ENCODE measurements at regions not wholly inside any gene's neighbourhood (a gene's known extent, or its start where the extent isn't known, plus 50 kb on each side); places are given as distances from the start of the nearest gene placed in this dataset.

- ChIA-PET CTCF (no interaction called here), POLR2A (no interaction called here)
- no peaks in the 10 kb centered on the region for H3K36me3 ChIP-seq (ENCODE audit: control insufficient read depth, insufficient read depth, low read length)
- no peaks in the 10 kb centered on the region for H3K9me3 ChIP-seq (ENCODE audit: control insufficient read depth, insufficient read depth, low read depth, low read length)
- DNase-seq (ENCODE audit: low read depth, low spot score): no peak
- H3K4me3 ChIP-seq (ENCODE audit: low read depth in 2 of 2, low read length in 2 of 2): no peak overlapping the region
- no peaks in the 10 kb centered on the region for H3K4me1 ChIP-seq (ENCODE audit: control insufficient read depth, insufficient read depth, low read length)
- no peak overlapping the region for H3K27ac ChIP-seq (ENCODE audit: low read length)
- ATAC-seq: no peak
- no peaks in the 10 kb centered on the region for H3K27me3 ChIP-seq (ENCODE audit: control insufficient read depth, insufficient read depth, low read length)
- in situ Hi-C loops (cut with HindIII; ENCODE audit: low pct_unique_long_range_greater_than_20kb, low sequenced_read_pairs) (no loop called here), intact Hi-C loops (cut with micrococcal nuclease; ENCODE audit: unreplicated experiment) (no loop called here)
- TF ChIP-seq POLR2AphosphoS5 (IDR thresholded peaks at IDR 0.05; ENCODE audit: low read depth, low read length) (no peak), TCF7L2 (IDR thresholded peaks at IDR 0.05; ENCODE audit: low read depth, low read length) (no peak), REST (IDR thresholded peaks at IDR 0.05; ENCODE audit: insufficient read depth in 1 of 2, low read depth in 2 of 2, low read length in 1 of 2) (no peak), CTCF (IDR thresholded peaks at IDR 0.05) (no peak), SIN3A (IDR thresholded peaks at IDR 0.05; ENCODE audit: borderline replicate concordance, insufficient read depth, low read depth, low read length) (no peak)
- BruUV-seq (replicated peaks): no TSS peak
Observed at GRCh38 chr10:57874810-57875209, 392.9 kb downstream of the IPMK start.

GRCh38 chr10:57867241-57867640 is 400.5 kb downstream of the IPMK start:
- Histone ChIP-seq H3K27ac (ENCODE audit: low read length) (no peak overlapping the region), H3K9me3 (ENCODE audit: control insufficient read depth, insufficient read depth, low read depth, low read length) (no peaks in the 10 kb centered on the region), H3K36me3 (ENCODE audit: control insufficient read depth, insufficient read depth, low read length) (no peaks in the 10 kb centered on the region), H3K4me3 (ENCODE audit: low read depth in 2 of 2, low read length in 2 of 2) (no peak overlapping the region), H3K4me1 (ENCODE audit: control insufficient read depth, insufficient read depth, low read length) (no peaks in the 10 kb centered on the region), H3K27me3 (ENCODE audit: control insufficient read depth, insufficient read depth, low read length) (no peaks in the 10 kb centered on the region)
- DNase-seq (ENCODE audit: low read depth, low spot score) (no peak), ATAC-seq (no peak)
- POLR2A ChIA-PET: no interaction called here
- intact Hi-C loops (cut with micrococcal nuclease; ENCODE audit: unreplicated experiment) (loop anchor here (10.0 kb wide), 1 partner anchor 198 kb away; no protein-coding TSS in a partner anchor), in situ Hi-C loops (cut with HindIII; ENCODE audit: low pct_unique_long_range_greater_than_20kb, low sequenced_read_pairs) (no loop called here)
- CTCF ChIA-PET: no interaction called here
- TF ChIP-seq TCF7L2 (IDR thresholded peaks at IDR 0.05; ENCODE audit: low read depth, low read length) (no peak), POLR2AphosphoS5 (IDR thresholded peaks at IDR 0.05; ENCODE audit: low read depth, low read length) (no peak)
- BruUV-seq (replicated peaks): no TSS peak

DNA sequence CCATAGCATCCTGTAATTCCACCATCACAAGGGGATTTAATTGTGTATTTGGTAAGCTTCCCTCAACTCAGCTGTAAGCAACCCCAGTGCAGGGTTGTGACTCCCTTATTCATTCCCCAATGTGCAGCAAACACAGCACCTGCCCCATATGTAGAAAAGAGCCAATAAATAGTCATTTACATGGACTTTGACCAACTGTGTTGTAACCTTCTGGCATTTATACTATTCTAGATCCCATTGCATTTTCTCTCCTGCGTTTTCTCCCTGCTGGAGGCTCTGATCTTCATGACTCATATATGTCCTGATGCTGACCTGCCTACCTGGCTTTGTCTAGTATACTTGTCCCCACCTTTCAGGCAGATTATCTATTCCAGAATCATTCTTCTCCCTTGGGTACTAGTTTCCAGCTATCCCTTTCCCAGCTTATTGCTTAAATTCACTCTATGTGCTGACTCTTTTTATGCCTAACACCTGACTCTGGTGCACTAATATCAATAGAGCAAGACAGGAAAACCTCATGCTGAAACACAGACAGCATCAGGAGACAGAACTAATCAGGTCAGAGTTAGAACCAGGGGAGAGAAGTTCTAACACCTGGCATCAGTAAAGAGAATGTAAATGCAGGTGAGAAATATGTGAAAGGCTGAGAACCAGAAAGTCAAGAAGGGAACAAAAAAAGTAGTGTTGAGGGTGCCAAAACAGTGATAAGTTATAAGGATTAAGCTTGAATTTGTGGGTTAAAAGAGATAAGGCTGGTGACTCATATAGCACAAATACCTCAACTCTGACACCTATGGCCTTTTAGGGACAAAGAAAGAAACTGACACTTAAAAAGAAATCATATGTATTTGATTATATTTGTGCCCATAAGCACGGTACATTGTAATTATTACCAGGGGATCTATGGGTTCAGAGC is 402.7 kb downstream of the IPMK start:
- no TSS peak for BruUV-seq (replicated peaks)
- H3K4me3 ChIP-seq (ENCODE audit: low read depth in 2 of 2, low read length in 2 of 2): no peak overlapping the region
- intact Hi-C loops (cut with micrococcal nuclease; ENCODE audit: unreplicated experiment) (loop anchor here (10.0 kb wide), 1 partner anchor 200 kb away; no protein-coding TSS in a partner anchor), in situ Hi-C loops (cut with HindIII; ENCODE audit: low pct_unique_long_range_greater_than_20kb, low sequenced_read_pairs) (no loop called here)
- no peaks in the 10 kb centered on the region for H3K9me3 ChIP-seq (ENCODE audit: control insufficient read depth, insufficient read depth, low read depth, low read length)
- ChIA-PET CTCF (no interaction called here), POLR2A (no interaction called here)
- no peaks in the 10 kb centered on the region for H3K4me1 ChIP-seq (ENCODE audit: control insufficient read depth, insufficient read depth, low read length)
- TF ChIP-seq REST (IDR thresholded peaks at IDR 0.05; ENCODE audit: insufficient read depth in 1 of 2, low read depth in 2 of 2, low read length in 1 of 2) (no peak), POLR2AphosphoS5 (IDR thresholded peaks at IDR 0.05; ENCODE audit: low read depth, low read length) (no peak), TCF7L2 (IDR thresholded peaks at IDR 0.05; ENCODE audit: low read depth, low read length) (no peak), SIN3A (IDR thresholded peaks at IDR 0.05; ENCODE audit: borderline replicate concordance, insufficient read depth, low read depth, low read length) (no peak), CTCF (IDR thresholded peaks at IDR 0.05) (no peak)
- no peaks in the 10 kb centered on the region for H3K27me3 ChIP-seq (ENCODE audit: control insufficient read depth, insufficient read depth, low read length)
- H3K27ac ChIP-seq (ENCODE audit: low read length): no peak overlapping the region
- no peaks in the 10 kb centered on the region for H3K36me3 ChIP-seq (ENCODE audit: control insufficient read depth, insufficient read depth, low read length)
- ATAC-seq (no peak), DNase-seq (ENCODE audit: low read depth, low spot score) (no peak)

Data from Panc1 (cell line).